ENCODE measurements at regions not wholly inside any gene's neighbourhood (a gene's known extent, or its start where the extent isn't known, plus 50 kb on each side); places are given as distances from the start of the nearest gene placed in this dataset.

DNA sequence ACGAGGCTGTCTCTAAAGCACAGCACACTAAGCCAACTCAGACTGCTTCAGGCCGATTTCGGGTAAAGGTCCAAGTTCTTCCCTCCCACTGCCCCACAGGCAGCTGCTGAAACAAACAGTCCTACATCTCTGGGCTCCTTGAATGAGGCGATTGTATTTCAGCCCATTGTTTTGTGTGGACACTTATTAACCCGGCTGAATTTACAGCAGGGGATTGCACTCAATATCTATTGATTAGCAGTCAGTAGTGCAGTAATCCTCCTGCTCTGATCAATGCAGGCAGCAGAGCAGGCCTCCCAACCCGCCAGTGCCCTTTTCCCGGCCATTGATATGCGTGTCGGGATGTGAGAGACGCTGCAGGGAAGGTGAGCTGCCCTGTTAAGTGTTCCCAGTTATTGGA lies 330.1 kb downstream of the CMPK2 start:
- 76% methylated on average over 10 of the region's 10 CpGs for WGBS
- no peak overlapping the region for H3K4me3 ChIP-seq
- peaks cover 0 to 9% (median 0%) of the 10 kb centered on the region in 4 donors for H3K27me3 ChIP-seq
- no peaks in the 10 kb centered on the region for H3K4me1 ChIP-seq
- no peak overlapping the region for H3K27ac ChIP-seq (replicated peaks in 1 of 4)
- no peak for DNase-seq (ENCODE audit: extremely low spot score)
- intact Hi-C loops (cut with DNase I): no loop called here
- TF ChIP-seq POLR2A (IDR thresholded peaks at IDR 0.05; ENCODE audit: low read depth): no peak
- TF ChIP-seq POLR2AphosphoS5 (IDR thresholded peaks at IDR 0.05): no peak
- no peak for TF ChIP-seq EP300 (IDR thresholded peaks at IDR 0.05)
- TF ChIP-seq, protein P1, sequence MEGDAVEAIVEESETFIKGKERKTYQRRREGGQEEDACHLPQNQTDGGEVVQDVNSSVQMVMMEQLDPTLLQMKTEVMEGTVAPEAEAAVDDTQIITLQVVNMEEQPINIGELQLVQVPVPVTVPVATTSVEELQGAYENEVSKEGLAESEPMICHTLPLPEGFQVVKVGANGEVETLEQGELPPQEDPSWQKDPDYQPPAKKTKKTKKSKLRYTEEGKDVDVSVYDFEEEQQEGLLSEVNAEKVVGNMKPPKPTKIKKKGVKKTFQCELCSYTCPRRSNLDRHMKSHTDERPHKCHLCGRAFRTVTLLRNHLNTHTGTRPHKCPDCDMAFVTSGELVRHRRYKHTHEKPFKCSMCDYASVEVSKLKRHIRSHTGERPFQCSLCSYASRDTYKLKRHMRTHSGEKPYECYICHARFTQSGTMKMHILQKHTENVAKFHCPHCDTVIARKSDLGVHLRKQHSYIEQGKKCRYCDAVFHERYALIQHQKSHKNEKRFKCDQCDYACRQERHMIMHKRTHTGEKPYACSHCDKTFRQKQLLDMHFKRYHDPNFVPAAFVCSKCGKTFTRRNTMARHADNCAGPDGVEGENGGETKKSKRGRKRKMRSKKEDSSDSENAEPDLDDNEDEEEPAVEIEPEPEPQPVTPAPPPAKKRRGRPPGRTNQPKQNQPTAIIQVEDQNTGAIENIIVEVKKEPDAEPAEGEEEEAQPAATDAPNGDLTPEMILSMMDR (IDR thresholded peaks at IDR 0.05): no peak
- peaks cover 0 to 5% (median 0%) of the 10 kb centered on the region in 4 donors for H3K9me3 ChIP-seq
- H3K36me3 ChIP-seq: no peaks in the 10 kb centered on the region

DNA sequence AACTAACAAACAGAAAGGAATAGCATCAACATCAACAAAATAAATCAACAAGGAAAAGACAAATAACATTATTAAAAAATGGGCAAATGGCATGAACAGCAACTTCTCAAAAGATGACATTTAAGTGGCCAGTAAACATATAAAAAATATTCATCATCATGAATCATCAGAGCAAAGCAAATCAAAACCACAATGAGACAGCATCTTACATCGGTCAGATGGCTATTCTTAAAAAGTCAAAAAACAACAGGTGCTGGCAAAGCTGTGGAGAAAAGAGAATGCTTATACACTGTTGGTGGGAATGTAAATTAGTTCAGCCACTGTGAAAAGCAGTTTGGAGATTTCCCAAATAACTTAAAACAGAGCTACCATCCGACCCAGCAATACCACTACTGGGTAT lies 327.1 kb downstream of the CMPK2 start:
- Histone ChIP-seq H3K27me3 (peaks cover 0 to 9% (median 0%) of the 10 kb centered on the region in 4 donors), H3K9me3 (peaks cover 0 to 5% (median 0%) of the 10 kb centered on the region in 4 donors), H3K27ac (replicated peaks in 1 of 4) (no peak overlapping the region), H3K4me3 (no peak overlapping the region), H3K4me1 (no peaks in the 10 kb centered on the region), H3K36me3 (no peaks in the 10 kb centered on the region)
- intact Hi-C loops (cut with DNase I): no loop called here
- no peak for DNase-seq (ENCODE audit: extremely low spot score)
- TF ChIP-seq, protein P1 (IDR thresholded peaks at IDR 0.05): no peak
- TF ChIP-seq EP300 (IDR thresholded peaks at IDR 0.05) (no peak), POLR2A (IDR thresholded peaks at IDR 0.05; ENCODE audit: low read depth) (no peak), POLR2AphosphoS5 (IDR thresholded peaks at IDR 0.05) (no peak)
- 66% methylated on average over 2 of the region's 2 CpGs for WGBS

DNA sequence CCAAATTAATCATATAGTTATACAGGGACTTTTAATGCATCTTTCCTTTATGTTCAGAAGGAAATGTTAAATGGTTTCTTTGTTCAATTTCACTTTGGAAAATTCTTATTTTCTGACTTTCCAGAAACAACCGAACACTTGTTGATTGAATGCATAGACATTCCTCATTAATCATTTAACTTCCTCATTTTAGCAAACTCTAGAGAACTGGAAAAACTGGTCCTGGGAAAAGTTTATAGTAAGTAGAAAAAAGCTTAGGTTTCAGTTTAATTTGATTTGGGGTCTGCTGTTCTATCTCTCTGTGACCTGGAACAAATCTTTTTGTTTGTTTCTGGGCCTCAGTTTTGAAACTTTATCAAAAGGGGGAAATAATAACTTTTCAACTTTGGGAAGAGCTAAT lies 320.4 kb downstream of the CMPK2 start:
- Histone ChIP-seq H3K27me3 (no peaks in the 10 kb centered on the region), H3K36me3 (no peaks in the 10 kb centered on the region), H3K4me3 (no peak overlapping the region), H3K9me3 (no peaks in the 10 kb centered on the region), H3K4me1 (no peaks in the 10 kb centered on the region), H3K27ac (replicated peaks in 1 of 4) (no peak overlapping the region)
- intact Hi-C loops (cut with DNase I): no loop called here
- no peak for DNase-seq (ENCODE audit: extremely low spot score)
- WGBS: 73% methylated on average over 1 of the region's 1 CpG
- TF ChIP-seq EP300 (IDR thresholded peaks at IDR 0.05) (no peak), POLR2A (IDR thresholded peaks at IDR 0.05; ENCODE audit: low read depth) (no peak), POLR2AphosphoS5 (IDR thresholded peaks at IDR 0.05) (no peak)
- TF ChIP-seq, protein P1 (IDR thresholded peaks at IDR 0.05): no peak

DNA sequence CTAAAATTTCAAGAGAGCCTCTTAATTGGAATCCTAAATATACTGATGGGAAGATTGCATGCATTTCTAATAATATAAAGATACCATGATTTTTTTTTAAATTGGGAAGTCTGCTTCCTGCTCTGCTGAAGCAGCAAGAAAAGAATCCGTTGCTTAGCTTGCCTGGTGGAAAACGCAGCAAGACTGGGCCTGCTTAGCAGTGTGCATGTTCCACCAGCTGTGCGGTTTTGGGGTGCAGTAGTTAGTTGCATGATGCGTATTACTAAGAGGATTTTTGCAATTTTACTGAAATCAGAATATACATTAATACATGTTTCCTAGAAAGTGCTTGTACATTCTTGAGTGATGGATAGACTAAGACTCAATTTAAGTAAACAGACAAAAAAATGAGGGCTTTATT lies 319.9 kb downstream of the CMPK2 start:
- DNase-seq (ENCODE audit: extremely low spot score): no peak
- intact Hi-C loops (cut with DNase I): no loop called here
- Histone ChIP-seq H3K4me3 (no peak overlapping the region), H3K9me3 (no peaks in the 10 kb centered on the region), H3K27ac (replicated peaks in 1 of 4) (no peak overlapping the region), H3K27me3 (no peaks in the 10 kb centered on the region), H3K36me3 (no peaks in the 10 kb centered on the region), H3K4me1 (no peaks in the 10 kb centered on the region)
- WGBS: 93% methylated on average over 4 of the region's 4 CpGs
- TF ChIP-seq POLR2AphosphoS5 (IDR thresholded peaks at IDR 0.05) (no peak), POLR2A (IDR thresholded peaks at IDR 0.05; ENCODE audit: low read depth) (no peak), EP300 (IDR thresholded peaks at IDR 0.05) (no peak)
- TF ChIP-seq, protein P1 (IDR thresholded peaks at IDR 0.05): no peak

DNA sequence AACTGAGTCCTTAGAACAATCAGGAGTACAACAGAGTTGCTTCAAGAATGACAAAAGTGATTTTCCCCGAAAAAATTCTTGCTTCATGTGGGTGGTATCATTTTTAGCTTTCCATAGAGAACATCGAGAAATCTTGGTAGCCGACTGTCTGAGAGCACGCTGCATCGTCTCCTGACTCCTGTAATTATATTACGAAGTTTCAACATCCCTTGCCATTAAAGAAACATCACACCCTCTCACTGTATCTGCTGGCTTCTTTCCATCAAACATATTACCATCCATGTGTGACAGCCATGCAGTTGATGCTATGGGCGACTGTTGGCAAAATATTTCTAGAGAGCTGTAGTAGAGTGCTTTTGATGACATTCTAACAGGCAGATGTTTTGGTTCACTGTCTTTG lies 311.2 kb downstream of the CMPK2 start:
- no peak overlapping the region for H3K4me3 ChIP-seq
- H3K27ac ChIP-seq (replicated peaks in 1 of 4): no peak overlapping the region
- H3K27me3 ChIP-seq: peaks cover 0 to 5% (median 0%) of the 10 kb centered on the region in 4 donors
- H3K9me3 ChIP-seq: no peaks in the 10 kb centered on the region
- intact Hi-C loops (cut with DNase I): no loop called here
- TF ChIP-seq, protein P1 (IDR thresholded peaks at IDR 0.05): no peak
- TF ChIP-seq POLR2AphosphoS5 (IDR thresholded peaks at IDR 0.05): no peak
- no peaks in the 10 kb centered on the region for H3K36me3 ChIP-seq
- no peak for DNase-seq (ENCODE audit: extremely low spot score)
- H3K4me1 ChIP-seq: no peaks in the 10 kb centered on the region
- 57% methylated on average over 7 of the region's 7 CpGs for WGBS
